Peyer's patch (tissue), 4 donors: ENCODE measurements at regions not wholly inside any gene's neighbourhood (a gene's known extent, or its start where the extent isn't known, plus 50 kb on each side); places are given as distances from the start of the nearest gene placed in this dataset.

Experiments used
- CTCF ChIP-seq, 6 experiments: fragments of 450-650 bp in 4 of 6; fragments of 200-600 bp in 2 of 6; sonication (generic) in 1 of 6; IDR thresholded peaks; one replicate each; pipeline ENCODE4 v1.5.1; 2017 to 2019; ENCODE audit warnings: antibody characterized with exemption in 6 of 6, mild to moderate bottlenecking in 3 of 6, moderate library complexity in 1 of 6
- POLR2A ChIP-seq, 2 donors: fragments of 450-650 bp; IDR thresholded peaks; one replicate each; pipeline ENCODE4 v1.5.1; 2017; ENCODE audit warnings: antibody characterized with exemption in 2 of 2, mild to moderate bottlenecking in 2 of 2, moderate library complexity in 2 of 2

- no peak for TF ChIP-seq CTCF (IDR thresholded peaks at IDR 0.05)
- no peak for TF ChIP-seq POLR2A (IDR thresholded peaks at IDR 0.05)
Measured at GRCh38 chr1:218846181-218846580, 327.5 kb upstream of the LYPLAL1 start.
